ENCODE measurements at regions not wholly inside any gene's neighbourhood (a gene's known extent, or its start where the extent isn't known, plus 50 kb on each side); places are given as distances from the start of the nearest gene placed in this dataset.

DNA sequence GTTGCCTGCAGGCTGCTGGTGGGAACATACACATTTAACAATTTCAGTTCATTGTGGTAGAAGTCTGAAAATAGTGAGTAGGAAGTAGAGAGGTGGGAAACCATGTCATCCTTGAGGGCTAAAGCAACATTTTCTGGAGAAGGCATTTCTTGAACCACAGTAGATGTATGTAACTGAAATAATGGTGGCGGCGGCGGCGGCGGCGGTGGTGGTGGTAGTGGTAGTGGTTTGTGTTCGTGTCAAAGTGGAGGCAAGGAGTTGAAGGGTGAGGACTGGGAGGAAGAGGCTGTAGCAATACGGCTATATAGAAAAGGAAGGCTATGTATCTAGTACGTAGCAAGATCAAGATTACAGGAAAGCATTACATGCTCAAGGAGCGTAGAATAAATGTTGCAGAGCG lies 1381.6 kb upstream of the TENM3 start:
- CTCF ChIA-PET (ENCODE audit: low intra/inter-chr PET ratio, low total read pairs) = no interaction called here
- no peak for FAIRE-seq
- POLR2A ChIA-PET = no interaction called here

More for the DNA sequence above, 1381.6 kb upstream of the TENM3 start:
- H4K20me1 ChIP-seq (ENCODE audit: insufficient read depth, low read length) = no peaks in the 10 kb centered on the region
- ATAC-seq (no peak), DNase-seq (ENCODE audit: low spot score) (no peak)
- no peak overlapping the region for H3K9ac ChIP-seq (ENCODE audit: insufficient read depth, low read depth, low read length)
- no TSS peak for BruUV-seq (replicated peaks)
- H2AFZ ChIP-seq (ENCODE audit: low read length) = no peak overlapping the region
- 52% methylated on average over 11 of the region's 11 CpGs for WGBS (ENCODE audit: low lambda C conversion rate)
- no peaks in the 10 kb centered on the region for H3K27me3 ChIP-seq (ENCODE audit: control insufficient read depth in 1 of 2, insufficient read depth in 2 of 2, low read length in 2 of 2)
- TF ChIP-seq ZBTB39 (CRISPR knock-in tag; IDR thresholded peaks at IDR 0.05) = no peak
- no peak for TF ChIP-seq ZNF713 (CRISPR knock-in tag; IDR thresholded peaks at IDR 0.05)
- no peak for TF ChIP-seq PPARG (CRISPR knock-in tag; conservative IDR thresholded peaks at IDR 0.05)
- no peak for TF ChIP-seq MNT (IDR thresholded peaks at IDR 0.05)
- H3K79me2 ChIP-seq (ENCODE audit: insufficient read depth, low read length) = no peaks in the 10 kb centered on the region
- H3K36me3 ChIP-seq (replicated peaks in 1 of 2; ENCODE audit: control insufficient read depth in 1 of 2, insufficient read depth in 2 of 2, low read length in 2 of 2) = no peaks in the 10 kb centered on the region
- in situ Hi-C loops (cut with HindIII; ENCODE audit: extremely low pct_ligation_motif_present, low pct_unique_long_range_greater_than_20kb) = no loop called here
- H3K27ac ChIP-seq (ENCODE audit: extremely low read length, insufficient read depth, low read length) = no peak overlapping the region
- H3K4me2 ChIP-seq (ENCODE audit: low read depth, low read length) = no peak overlapping the region
- no peaks in the 10 kb centered on the region for H3K4me1 ChIP-seq (ENCODE audit: insufficient read depth, low read length)
- H3K9me3 ChIP-seq (ENCODE audit: low read length) = peaks cover 4% of the 10 kb centered on the region
- no peak overlapping the region for H3K4me3 ChIP-seq (replicated peaks in 1 of 3; ENCODE audit: insufficient read depth in 1 of 3, low read depth in 2 of 3, low read length in 3 of 3)
- intact Hi-C loops (cut with micrococcal nuclease; ENCODE audit: unreplicated experiment) = no loop called here

Measured in HepG2 (cell line).